Jurkat, Clone E6-1 (cell line): ENCODE measurements at regions not wholly inside any gene's neighbourhood (a gene's known extent, or its start where the extent isn't known, plus 50 kb on each side); places are given as distances from the start of the nearest gene placed in this dataset.
"Not testable (repeated sequence)": the region's sequence is repeated elsewhere in the genome, so short reads cannot be mapped to it uniquely, and the experiment has no call there.

ENCODE experiments used
- DNase-seq: peaks from one replicate; pipeline ENCODE4 v3.0.0-alpha.2; 2011; ENCODE audit warnings: low read depth, low spot score
- H3K4me3 ChIP-seq: 2 replicates; pipeline ENCODE4 v1.5.1; 2011; ENCODE audit warnings: mild to moderate bottlenecking, low read length, control low read depth, moderate library complexity

DNA sequence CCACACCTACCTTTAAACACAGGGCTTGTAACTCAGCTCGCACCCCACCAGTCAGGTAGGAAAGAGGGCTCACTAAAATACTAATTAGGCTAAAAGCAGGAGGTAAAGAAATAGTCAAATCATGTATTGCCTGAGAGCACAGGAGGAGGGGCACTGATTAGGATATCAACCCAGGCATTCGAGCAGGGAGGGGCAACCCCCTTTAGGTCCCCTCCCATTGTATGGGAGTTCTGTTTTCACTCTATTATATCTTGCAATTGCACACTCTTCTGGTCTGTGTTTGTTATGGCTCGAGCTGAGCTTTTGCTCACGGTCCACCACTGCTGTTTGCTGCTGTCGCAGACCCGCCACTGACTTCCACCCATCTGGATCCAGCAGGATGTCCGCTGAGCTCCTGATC is 657.2 kb downstream of the PRIM2 start:
- H3K4me3 ChIP-seq: no peak overlapping the region
- no peak for DNase-seq

DNA sequence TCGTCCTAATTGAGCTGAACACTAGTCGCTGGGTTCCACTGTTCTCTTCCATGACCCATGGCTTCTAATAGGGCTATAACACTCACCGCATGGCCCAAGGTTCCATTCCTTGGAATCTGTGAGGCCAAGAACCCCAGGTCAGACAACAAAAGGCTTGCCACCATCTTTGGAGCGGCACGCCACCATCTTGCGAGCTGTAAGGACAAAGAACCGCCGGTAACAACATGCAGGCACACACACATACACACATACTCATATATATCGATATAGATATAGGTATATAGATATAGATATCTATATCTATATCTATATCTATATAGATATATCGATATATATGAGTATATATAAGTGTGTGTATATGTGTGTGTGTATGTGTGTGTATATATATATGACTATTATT is 657.7 kb downstream of the PRIM2 start:
- DNase-seq, H3K4me3 ChIP-seq: not testable (repeated sequence)

DNA sequence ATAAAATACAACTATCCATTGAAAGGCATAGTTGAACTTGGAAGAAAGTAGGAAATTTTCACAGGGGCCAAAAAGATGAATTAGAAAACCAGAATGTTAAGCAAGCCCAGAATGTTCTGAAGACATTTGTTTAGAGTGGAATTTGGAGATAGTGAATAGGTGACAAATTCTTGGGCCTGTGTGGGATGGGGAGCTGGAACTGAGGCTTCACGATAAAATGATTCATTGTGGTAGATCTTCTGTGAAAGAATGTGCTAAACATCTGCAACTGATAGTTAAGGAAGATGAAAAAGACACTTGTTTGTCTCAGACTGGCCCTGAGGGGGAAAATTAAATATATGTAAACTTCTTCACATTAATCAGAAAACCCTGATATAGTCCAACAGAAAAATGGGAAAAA is 658.9 kb downstream of the PRIM2 start:
- H3K4me3 ChIP-seq, DNase-seq: not testable (repeated sequence)

DNA sequence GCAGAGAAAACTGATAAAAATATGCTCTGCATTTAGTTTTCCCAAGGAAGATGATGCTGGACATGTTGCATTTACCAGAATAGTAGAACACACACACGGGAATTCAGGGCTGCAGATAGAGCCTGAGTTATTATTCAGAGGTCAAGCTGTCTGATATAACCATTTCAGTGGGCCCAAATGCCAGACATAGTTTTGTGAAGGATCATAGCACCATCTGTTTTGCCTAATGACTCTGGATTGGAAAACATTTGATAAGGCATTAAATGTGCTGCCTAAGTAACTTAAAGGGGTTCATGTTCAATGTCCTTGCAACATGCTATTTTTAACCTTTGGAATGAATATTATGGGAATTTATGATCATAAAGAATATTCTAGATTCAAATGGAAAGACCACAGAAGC is 666.2 kb downstream of the PRIM2 start:
- H3K4me3 ChIP-seq, DNase-seq: not testable (repeated sequence)

DNA sequence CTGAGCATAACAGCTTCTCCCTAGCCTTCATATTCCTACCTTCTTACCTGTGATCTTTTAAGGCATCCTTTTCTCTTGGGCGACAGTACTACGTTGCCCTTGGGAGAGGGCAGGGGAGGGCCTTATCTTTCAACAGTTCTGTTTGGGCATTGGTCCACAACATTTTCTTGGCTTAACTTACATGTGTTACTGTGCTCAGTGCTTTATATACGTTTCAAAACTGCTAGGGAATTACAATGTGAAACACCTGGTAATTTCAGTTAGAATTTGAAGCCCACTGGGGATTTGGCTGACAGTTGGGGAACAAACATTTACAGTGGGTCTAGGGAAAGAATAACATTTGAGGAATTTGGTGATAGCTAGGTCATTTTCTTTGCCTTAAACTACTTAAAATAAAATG is 667.1 kb downstream of the PRIM2 start:
- H3K4me3 ChIP-seq, DNase-seq: not testable (repeated sequence)

DNA sequence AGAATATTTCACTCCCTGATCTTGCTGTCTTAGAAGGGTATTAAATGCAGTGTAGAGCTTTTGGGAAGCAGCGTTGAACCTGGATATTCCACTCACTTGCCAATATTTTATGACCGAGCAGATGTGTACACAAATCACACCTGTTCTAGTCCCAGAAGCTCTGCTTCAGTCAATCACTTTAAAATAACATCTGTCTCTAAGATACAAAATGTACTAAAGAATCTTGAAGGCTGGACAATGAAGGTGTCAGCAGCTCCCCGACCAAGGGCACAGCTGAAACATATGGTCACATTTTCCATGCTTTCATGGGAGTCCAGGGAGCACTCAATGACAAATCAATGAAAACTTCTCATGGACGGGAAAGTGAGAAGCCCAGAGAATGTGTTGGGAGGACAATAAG is 668.3 kb downstream of the PRIM2 start:
- not testable (repeated sequence) for H3K4me3 ChIP-seq, DNase-seq

DNA sequence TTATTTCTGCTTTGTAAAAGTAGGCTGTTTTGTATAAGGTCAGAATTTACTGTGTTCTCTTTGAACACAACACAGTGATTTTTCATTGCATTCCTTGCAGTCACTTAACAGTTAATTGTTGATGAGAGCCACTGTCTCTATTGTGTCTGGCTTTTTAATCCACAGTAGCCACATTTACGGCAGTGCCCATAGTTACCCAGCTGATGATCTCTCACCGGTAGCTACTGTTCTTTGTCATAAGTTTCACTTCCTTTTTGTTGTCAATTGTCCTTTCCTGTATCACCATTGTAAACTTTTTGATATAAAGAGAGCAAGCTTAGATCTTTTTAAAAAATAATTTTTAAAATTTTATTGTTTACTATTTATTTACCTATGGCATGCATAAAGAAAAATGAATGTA is 669.2 kb downstream of the PRIM2 start:
- not testable (repeated sequence) for DNase-seq

DNA sequence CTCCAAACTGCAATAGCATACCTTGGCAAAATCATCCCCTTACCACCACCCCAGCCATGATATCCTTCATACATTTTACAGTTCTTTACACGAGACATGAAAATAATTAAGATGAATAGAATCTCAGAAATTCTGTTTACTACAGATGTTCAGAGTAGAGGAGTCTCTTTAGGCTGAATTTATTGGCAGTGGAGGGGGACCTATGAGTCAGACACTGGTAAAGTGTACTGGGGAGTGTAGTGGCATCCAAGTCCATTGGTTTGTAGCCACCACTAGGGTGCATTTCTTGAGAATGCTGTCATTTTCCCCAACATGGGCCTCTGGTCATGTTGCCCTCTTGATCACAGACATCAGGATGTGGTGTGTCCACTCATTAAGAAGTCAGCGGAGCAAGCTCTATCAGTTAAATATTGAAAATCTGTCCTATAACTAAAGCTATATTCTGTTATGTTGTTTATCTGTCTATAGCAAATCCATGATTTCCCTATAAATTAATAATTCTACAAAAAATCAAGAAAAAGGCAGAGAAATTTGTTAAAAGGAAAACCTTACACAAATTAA is 672.2 kb downstream of the PRIM2 start:
- not testable (repeated sequence) for DNase-seq, H3K4me3 ChIP-seq

More for the DNA sequence above, 669.2 kb downstream of the PRIM2 start:
- H3K4me3 ChIP-seq: not testable (repeated sequence)

DNA sequence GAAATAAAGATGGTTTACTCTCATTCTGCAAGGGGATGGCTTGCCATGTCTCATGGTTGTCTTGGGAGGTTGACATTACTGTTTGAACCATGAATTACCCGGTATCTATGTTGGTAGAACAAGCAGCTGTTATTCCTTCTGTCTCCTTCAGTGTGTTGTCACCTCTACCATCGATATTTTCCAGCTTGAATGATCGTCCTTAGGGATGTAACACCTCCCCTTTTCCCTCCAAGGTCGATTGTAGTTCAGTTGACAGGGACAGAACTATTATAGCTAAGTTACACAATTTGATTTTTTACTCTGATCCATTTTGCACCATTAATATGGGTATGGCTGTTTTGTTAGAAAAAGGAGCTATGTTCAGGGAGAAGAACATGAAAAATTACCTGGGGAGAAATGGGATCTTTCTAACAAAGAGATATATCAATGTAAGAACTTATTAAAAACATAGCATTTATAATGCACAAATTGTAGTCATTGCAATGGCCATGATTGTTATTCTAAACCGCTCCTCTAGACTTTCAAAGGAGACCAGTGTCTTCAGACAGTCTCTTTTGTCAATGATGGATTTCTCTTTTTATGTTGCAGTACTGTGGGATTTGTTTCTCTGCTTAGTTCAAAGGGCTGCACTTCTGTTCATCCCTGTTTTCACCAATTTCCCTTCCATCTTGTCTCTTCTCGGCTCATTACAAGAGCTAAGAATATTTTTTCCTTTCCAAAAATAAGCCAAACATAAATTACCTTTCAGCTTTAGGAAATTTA is 681.6 kb downstream of the PRIM2 start:
- DNase-seq, H3K4me3 ChIP-seq: not testable (repeated sequence)

DNA sequence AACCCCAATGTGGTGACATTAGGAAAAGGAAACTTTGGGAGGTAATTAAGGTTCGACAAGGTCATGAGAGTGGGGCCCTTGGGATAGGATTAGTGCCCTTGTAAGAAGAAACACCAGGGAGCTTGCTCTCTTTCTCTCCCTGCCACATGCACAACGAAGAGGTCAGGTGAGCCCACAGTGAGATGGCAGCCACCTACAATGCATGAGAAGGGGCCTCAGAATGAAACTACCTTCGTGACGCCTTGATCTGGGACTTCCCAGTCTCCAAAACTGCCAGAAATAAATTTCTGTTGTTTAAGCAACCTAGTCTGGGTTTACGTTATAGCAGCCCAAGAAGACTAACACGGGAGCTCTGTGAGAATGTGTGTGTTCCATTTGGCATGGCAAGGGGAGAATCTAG is 682.8 kb downstream of the PRIM2 start:
- H3K4me3 ChIP-seq, DNase-seq: not testable (repeated sequence)

DNA sequence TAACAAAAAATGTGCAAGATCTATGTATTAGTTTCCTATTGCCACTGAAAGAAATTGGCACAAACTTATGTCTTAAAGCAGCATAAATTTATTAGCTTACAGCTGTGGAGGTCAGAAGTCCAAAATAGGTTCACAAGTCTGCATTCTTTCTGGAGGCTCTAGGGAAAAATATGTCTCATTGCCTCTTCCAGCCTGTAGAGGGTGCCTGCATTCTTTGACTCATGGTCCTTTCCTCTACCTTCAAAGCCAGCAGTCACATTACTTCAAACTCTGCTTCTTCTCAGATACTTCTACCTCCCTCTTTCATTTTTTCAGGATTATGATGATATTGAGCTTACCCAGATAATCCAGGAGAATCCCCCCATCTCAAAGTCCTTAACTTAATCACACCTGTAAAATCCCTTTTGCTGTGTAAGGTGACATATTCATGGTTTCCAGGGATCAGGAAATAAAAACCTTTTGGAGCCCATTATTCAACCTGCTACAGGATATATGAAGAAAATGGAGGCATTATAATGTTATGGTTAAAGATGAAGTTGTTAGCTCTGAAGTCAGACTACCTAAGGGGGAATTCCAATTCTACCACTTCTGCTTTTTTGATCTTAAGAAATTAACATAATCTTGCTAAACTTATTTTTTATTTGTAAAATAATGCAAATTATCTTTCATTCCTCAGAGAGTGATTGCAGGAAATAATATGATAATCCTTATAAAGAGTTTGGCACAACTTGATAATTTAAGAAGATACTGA is 686.2 kb downstream of the PRIM2 start:
- DNase-seq: peak; percentile 1
- not testable (repeated sequence) for H3K4me3 ChIP-seq

DNA sequence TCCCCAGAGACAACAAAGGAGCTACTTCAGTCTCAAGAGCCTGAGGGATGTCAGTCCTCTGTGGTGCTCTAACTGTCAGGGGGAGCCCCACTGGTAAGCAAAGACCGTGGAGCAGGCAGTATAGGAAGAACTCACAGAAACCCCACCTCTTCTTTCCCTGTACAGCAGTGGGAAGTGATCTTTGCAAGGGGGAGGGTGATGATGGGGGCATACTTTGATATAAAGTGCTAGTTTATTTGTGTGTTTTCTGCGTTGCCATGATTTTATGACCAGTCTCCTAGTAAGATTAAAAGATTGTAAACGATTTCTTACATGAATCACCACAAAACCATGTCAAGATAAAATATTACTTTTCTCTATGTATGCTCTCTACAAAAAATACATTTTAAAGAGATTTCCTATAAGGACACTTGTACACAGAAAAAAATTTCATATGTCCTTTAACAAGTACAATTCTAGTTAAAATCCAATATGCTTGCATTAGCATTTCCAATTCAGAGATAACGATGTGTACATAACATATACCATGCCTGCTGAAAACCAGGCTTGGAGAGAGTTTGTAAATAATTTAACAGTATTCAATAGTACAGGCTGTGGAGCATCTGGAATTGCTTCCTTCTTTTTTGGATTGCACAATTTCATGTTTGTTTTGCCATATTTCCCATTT is 690.0 kb downstream of the PRIM2 start:
- not testable (repeated sequence) for H3K4me3 ChIP-seq, DNase-seq

DNA sequence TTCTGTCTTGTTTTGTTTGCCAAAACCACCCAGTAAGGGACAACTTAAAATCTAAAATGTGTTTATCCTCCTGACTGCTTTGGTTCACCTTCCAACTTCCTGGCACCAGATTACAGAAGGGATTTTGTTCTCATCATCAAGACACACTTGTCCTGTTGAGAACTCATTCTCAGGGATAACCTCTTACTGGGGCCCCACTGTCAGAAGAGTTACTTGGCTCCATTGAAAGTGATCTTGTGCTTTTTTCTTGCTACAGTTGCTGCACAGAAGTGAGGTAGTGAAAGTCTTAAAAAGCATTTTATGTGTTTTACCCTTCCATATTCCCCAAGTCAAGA is 690.5 kb downstream of the PRIM2 start:
- H3K4me3 ChIP-seq, DNase-seq: not testable (repeated sequence)

DNA sequence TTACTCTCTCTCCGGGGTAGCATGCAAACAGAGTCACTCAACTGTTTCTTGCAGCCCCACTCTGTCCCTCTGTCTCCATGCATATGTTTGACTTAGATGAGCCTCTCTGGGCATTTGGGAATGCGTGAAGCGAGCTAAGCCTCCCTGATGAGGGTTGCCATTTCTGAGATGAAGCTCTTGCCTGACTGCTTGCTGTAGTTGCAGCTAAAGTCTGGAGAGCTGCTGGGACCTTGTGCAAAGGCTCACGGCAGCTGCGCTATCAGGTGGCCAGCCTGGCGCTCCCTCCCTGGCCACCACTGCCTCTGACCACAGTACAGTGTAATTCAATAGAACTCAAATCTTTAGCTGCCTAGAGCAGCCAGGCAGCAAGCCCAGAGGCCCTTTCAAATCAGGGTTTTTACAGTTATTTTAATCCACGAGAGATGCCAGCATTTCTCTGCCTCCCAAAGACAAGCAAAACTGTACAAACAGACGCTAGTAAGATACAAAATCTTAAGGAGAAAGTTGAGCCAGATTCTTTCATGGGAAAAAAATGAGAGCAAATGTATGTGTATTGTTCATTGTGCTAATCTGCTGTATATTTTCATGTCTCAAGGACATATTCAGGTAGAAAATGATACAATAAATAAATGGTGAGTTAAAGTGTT is 694.6 kb downstream of the PRIM2 start:
- not testable (repeated sequence) for DNase-seq, H3K4me3 ChIP-seq

DNA sequence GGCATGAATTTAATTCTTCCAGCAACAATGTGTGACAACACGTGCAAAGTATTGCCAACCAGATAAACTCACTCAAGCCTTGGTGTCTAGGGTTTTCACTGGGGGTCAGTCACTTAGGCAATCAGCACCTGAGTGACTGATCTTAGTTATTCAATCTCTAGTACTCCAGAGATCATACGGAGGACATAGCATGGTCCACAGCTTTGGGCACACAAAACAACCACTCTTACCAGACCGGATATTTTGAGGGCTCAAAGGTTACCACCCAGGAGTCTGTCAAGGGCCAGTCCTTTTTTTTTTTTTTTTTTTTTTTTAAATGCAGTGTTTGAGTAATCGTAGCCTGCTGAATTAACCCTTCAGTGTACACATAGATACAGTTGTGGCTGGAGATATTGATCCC is 699.2 kb downstream of the PRIM2 start:
- not testable (repeated sequence) for DNase-seq, H3K4me3 ChIP-seq

DNA sequence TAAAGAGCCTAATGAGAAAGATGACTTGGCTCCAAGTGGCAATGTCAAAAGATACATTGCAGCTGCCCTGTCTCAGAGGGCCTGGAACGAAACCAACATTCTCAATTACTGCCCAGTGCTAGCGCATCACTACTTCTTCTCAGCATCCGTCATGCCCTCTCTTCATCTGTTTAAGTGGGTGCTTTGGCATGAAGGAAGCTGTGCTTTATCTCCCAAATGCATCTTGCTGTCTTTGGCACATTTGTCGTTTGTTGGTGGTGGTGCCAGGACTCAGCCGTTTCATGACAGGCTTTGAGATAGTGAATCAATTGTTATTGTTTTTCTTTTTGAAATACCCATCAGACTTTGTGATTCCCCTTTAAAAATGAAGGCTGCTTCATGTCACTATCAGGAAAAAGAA is 710.8 kb downstream of the PRIM2 start:
- H3K4me3 ChIP-seq, DNase-seq: not testable (repeated sequence)

DNA sequence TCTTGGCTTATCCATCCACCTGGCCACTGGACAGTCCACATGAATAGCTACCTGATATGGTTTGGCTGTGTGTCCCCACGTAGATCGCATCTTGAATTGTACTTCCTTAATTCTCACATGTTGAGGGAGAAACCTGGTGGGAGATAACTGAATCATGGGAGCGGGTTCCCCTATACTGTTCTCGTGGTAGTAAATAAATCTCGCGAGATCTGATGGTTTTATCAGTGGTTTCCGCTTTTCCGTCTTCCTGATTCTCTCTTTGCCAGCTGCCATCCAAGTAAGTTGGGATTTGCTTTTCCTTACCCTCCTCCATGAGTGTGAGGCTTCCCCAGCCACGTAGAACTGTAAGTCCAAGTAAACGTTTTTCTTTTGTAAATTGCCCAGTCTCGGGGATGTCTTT is 720.8 kb downstream of the PRIM2 start:
- not testable (repeated sequence) for DNase-seq, H3K4me3 ChIP-seq

DNA sequence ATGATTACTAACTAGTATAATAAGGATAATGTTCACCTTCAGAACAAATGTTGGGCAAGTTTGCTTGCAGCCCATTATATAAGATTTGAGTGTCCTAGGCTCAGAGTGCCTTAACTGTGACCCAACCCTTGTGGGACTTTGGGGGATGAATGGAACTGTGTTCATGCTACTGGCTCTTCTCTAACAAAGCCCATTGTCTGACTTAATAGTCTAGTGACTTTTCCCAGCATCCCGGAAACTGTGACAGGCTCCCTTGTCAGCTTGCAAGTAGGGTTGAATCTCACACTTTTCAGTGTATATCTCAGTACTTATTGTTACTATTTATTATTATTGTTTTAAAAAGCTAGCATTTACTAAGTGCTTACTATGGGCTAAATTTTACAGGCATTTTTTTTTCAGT is 729.2 kb downstream of the PRIM2 start:
- not testable (repeated sequence) for DNase-seq, H3K4me3 ChIP-seq

DNA sequence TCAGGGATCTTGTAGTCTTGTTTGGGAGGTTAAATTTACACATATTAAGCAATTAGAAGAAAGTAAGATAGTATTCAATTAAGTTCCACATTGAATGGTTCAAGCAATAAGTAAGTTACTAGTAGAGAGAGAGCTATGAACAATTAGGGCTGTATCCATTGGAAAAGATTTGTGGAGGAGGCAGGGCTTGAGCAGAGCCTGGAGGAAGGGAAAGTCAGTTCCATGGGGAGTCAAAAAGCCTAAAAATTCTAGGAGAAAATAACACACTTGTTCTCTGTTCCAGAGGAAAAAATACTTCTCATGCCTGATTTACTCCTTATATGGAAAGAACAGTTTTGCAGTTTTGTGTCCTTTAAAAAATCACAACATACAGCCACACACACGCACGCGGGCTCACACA is 730.0 kb downstream of the PRIM2 start:
- H3K4me3 ChIP-seq, DNase-seq: not testable (repeated sequence)
